NCI-H69 (cell line): ENCODE measurements at regions not wholly inside any gene's neighbourhood (a gene's known extent, or its start where the extent isn't known, plus 50 kb on each side); places are given as distances from the start of the nearest gene placed in this dataset.

ENCODE experiments used
- DNase-seq: peaks from one replicate; lab custom pipeline; 2025; lab: John Stamatoyannopoulos, UW

- DNase-seq = no peak
These were observed 78.8 kb upstream of the PIWIL1 start for GRCh38 chr12:130258863-130259262.

GRCh38 chr12:130263025-130263424, 74.7 kb upstream of the PIWIL1 start:
- DNase-seq = no peak

DNA sequence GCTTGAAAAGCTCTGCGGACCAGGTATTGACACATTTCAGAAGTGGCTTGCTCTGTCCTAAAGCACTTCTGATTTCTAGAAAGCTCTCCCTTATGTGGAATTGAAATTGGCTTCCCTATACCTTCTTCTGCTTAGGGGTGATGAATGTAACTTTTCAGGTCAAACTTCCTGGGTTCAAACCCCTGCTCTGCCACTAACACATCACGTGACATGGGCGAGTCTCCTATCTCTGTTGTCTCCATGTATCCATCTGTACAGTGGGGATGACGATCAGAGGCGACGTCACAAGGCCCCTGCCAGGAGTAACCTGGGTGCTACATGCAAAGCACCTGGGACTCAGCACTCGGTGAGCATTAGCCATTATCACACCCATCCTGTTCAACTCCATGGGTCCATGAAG, 73.7 kb upstream of the PIWIL1 start:
- no peak for DNase-seq

DNA sequence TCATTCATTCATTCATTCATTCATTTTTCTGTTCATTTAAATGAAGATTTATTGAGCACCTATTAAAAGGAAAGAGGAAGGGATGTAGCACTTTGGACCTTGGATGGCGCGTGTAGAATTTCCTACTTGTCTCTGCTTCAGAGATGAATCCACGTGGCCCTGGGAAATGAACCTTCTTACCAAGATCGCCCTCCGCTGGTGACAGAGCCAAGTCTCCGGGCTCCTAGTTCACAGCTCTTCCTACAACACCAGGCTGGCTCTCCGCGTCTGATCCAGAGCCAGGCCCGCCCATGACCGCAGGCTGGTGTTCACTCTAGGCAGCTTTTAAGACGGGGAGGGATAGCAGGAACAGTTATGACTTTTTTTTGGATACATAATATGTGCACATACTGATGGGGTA, 70.9 kb upstream of the PIWIL1 start:
- no peak for DNase-seq

GRCh38 chr12:130280231-130280630, 57.5 kb upstream of the PIWIL1 start:
- no peak for DNase-seq

DNA sequence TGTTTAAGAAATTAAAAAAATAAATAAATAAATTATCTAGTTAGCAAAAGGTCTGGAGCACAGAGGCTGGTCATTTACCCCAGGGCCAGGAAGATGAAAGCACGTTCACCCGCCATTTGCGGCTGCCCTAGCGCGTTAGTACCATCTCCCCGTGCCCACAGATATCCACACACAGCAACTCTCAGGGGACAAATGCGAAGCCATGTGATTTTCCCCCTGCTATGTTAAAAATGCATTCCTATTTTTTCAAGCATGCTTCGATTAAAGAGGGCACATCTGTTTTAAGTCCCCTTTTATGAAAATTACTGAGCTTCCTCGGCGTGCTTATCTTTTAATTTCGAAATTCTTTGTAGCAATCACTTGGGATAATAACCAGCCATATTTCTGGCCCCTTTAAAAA, 56.9 kb upstream of the PIWIL1 start:
- DNase-seq = no peak

DNA sequence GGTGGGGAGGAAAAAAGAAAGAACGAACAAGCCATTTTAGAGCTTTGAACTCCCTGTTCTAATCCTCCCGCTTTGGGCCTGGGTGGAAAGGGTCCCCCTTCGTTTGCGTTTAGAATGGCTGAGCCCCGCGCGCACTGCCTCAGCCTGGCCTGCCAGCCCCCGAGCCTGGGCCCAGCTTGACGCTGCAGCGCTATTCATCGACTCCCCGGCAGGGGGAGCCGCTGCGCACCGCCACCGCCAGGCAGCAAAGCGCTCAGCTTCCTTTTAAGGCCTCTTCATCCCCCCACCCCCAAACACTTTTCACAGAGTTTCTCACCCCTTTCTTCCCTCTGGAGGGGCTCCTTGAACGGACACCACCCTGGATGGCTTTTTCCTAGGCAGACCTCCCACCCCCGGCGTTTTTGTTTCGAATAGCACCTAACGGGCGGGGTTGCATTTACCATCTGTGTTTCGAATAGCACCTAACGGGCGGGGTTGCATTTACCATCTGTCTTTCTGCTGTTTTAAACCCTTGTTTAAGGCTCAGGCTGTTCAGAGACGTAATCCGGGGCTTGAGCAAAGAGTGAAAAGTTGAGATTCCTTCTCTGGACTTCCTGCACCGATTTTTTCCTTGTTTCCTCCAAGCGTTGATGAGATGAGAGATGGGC, 56.4 kb upstream of the PIWIL1 start:
- no peak for DNase-seq

DNA sequence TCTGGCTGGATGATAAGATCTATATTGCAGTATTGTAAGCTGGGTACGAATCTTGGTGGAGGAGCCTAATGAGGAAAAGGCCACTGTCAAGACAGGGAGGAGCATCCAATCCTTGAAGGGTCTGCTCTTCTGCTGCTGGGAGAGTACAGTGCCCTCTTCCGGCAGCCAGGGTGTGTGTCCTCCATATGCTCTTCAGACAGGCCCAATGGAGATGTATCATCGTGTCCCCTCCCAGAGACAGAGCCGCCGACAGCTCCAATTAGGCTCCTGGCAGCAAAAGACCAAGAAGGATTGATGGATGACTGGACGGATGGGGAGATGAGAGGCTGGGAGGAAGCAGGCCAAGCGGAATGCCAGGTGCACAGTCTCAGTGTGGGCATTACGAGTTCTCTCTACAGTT, 51.6 kb upstream of the PIWIL1 start:
- DNase-seq = peak; percentile 28

- peak; percentile 42 for DNase-seq
These were observed 50.8 kb upstream of the PIWIL1 start for GRCh38 chr12:130286741-130287440.
